H1 (cell line): ENCODE measurements at regions not wholly inside any gene's neighbourhood (a gene's known extent, or its start where the extent isn't known, plus 50 kb on each side); places are given as distances from the start of the nearest gene placed in this dataset.

Source experiments
- CTCF ChIA-PET: fragments of 300-600 bp; sonication (Branson Sonifier 250); formaldehyde crosslinking; loops from one replicate; lab custom pipeline; 2021; ENCODE audit not compliant: partially characterized antibody; lab: Charles Lee
- POLR2A ChIA-PET: fragments of 300-600 bp; sonication (Branson Sonifier 250); formaldehyde crosslinking; loops from one replicate; lab custom pipeline; 2021; ENCODE audit warnings: inconsistent platforms; ENCODE audit not compliant: partially characterized antibody; lab: Charles Lee
- DNase-seq, 2 experiments: peaks; one replicate each; pipeline versions ENCODE4 v3.0.0 to v3.0.0-alpha.2; 2010 to 2022; ENCODE audit warnings: low spot score in 2 of 2, low read depth in 1 of 2, mixed read lengths in 1 of 2
- FAIRE-seq: peaks from 2 replicates; lab custom pipeline; 2011; peaks lifted over from hg19 to GRCh38; lab: Jason Lieb, UNC
- H2AFZ ChIP-seq: 2 replicates; pipeline ENCODE4 v1.8.1; 2012; ENCODE audit warnings: low read length, inconsistent platforms
- H2AK5ac ChIP-seq: 2 replicates; pipeline ENCODE4 v1.6.1; 2013; ENCODE audit warnings: low read depth, low read length
- H2BK120ac ChIP-seq: replicated peaks from 2 replicates; pipeline ENCODE3; 2013; ENCODE audit warnings: low read depth, low read length, inconsistent platforms
- H2BK12ac ChIP-seq: 2 replicates; pipeline ENCODE4 v1.6.1; 2013; ENCODE audit warnings: low read depth, low read length
- H2BK15ac ChIP-seq: 2 replicates; pipeline ENCODE4 v1.6.1; 2013; ENCODE audit warnings: low read length
- H2BK20ac ChIP-seq: 2 replicates; pipeline ENCODE4 v1.6.1; 2013; ENCODE audit warnings: low read length
- H2BK5ac ChIP-seq: 2 replicates; pipeline ENCODE4 v1.6.1; 2013; ENCODE audit warnings: low read depth, low read length
- H3K14ac ChIP-seq: 2 replicates; pipeline ENCODE4 v1.6.1; 2013; ENCODE audit warnings: inconsistent platforms; ENCODE audit not compliant: insufficient read length
- H3K18ac ChIP-seq: 2 replicates; pipeline ENCODE4 v1.6.1; 2013; ENCODE audit warnings: low read length; ENCODE audit errors: extremely low read depth
- H3K23ac ChIP-seq: 2 replicates; pipeline ENCODE4 v1.6.1; 2013; ENCODE audit warnings: inconsistent platforms; ENCODE audit not compliant: insufficient read length
- H3K23me2 ChIP-seq: 2 replicates; pipeline ENCODE4 v1.6.1; 2013; ENCODE audit warnings: low read depth, low read length
- H3K27ac ChIP-seq: 2 replicates; pipeline ENCODE4 v1.6.1; 2011; ENCODE audit warnings: low read depth, low read length, inconsistent platforms
- H3K27me3 ChIP-seq, 4 experiments: replicated peaks in 1 of 4; 1 replicate in 1 of 4; 2 replicates in 3 of 4; pipeline versions ENCODE4 v1.6.1 to v1.8.1; 2011 to 2013; ENCODE audit warnings: low read length in 3 of 4, mild to moderate bottlenecking in 3 of 4, inconsistent platforms in 2 of 4, mixed read lengths in 2 of 4, moderate library complexity in 1 of 4; ENCODE audit not compliant: control insufficient read depth in 3 of 4, insufficient read depth in 3 of 4; ENCODE audit errors: extremely low read depth in 1 of 4
- H3K36me3 ChIP-seq, 4 experiments: 2 replicates each; pipeline versions ENCODE4 v1.6.1 to v1.8.1; 2011 to 2013; ENCODE audit warnings: mild to moderate bottlenecking in 4 of 4, low read length in 3 of 4, moderate library complexity in 2 of 4, control low read depth in 1 of 4, inconsistent platforms in 1 of 4; ENCODE audit not compliant: insufficient read depth in 4 of 4, control insufficient read depth in 2 of 4
- H3K4ac ChIP-seq: replicated peaks from 2 replicates; pipeline ENCODE3; 2013; ENCODE audit warnings: low read length, low read depth, mixed read lengths, inconsistent platforms; ENCODE audit not compliant: insufficient read length
- H3K4me1 ChIP-seq, 4 experiments: replicated peaks in 1 of 4; 1 replicate in 1 of 4; 2 replicates in 3 of 4; pipeline versions ENCODE4 v1.6.1 to v1.8.1; 2011 to 2013; ENCODE audit warnings: low read length in 3 of 4, inconsistent platforms in 2 of 4, mixed read lengths in 1 of 4; ENCODE audit not compliant: insufficient read depth in 4 of 4, control insufficient read depth in 3 of 4
- H3K4me2 ChIP-seq, 2 experiments: 2 replicates each; pipeline versions ENCODE4 v1.6.1 to v1.8.1; 2011 to 2013; ENCODE audit warnings: low read depth in 2 of 2, low read length in 2 of 2, control low read depth in 1 of 2, inconsistent platforms in 1 of 2, mild to moderate bottlenecking in 1 of 2; ENCODE audit not compliant: insufficient read depth in 1 of 2
- H3K4me3 ChIP-seq, 4 experiments: fragments of 200-600, 300-600 bp in 1 of 4; sonication (generic), shearing (Covaris generic), sonication (Bioruptor Twin) in 1 of 4; 2 replicates each; pipeline versions ENCODE4 v1.5.1 to v1.8.1; 2011 to 2016; ENCODE audit warnings: low read length in 4 of 4, low read depth in 3 of 4, control low read depth in 2 of 4, inconsistent platforms in 2 of 4, mild to moderate bottlenecking in 2 of 4, mixed read lengths in 1 of 4, moderate library complexity in 1 of 4; ENCODE audit not compliant: insufficient read depth in 2 of 4; ENCODE audit errors: extremely low read depth in 1 of 4
- H3K56ac ChIP-seq: replicated peaks from 2 replicates; pipeline ENCODE3; 2013; ENCODE audit warnings: low read depth, mild to moderate bottlenecking, mixed read lengths, low read length, inconsistent platforms; ENCODE audit not compliant: insufficient read length
- H3K79me1 ChIP-seq: 2 replicates; pipeline ENCODE4 v1.6.1; 2013; ENCODE audit warnings: low read depth, low read length, control low read depth
- H3K79me2 ChIP-seq, 2 experiments: 2 replicates each; pipeline versions ENCODE4 v1.6.1 to v1.8.1; 2012 to 2013; ENCODE audit warnings: low read length in 2 of 2, mild to moderate bottlenecking in 2 of 2, inconsistent platforms in 1 of 2; ENCODE audit not compliant: insufficient read depth in 2 of 2, control insufficient read depth in 1 of 2
- H3K9ac ChIP-seq, 4 experiments: replicated peaks in 1 of 4; 1 replicate in 1 of 4; 2 replicates in 3 of 4; pipeline versions ENCODE4 v1.6.1 to v1.8.1; 2011 to 2013; ENCODE audit warnings: low read depth in 3 of 4, low read length in 3 of 4, control low read depth in 2 of 4, mild to moderate bottlenecking in 2 of 4, moderate library complexity in 2 of 4, inconsistent platforms in 1 of 4; ENCODE audit errors: extremely low read depth in 1 of 4
- H3K9me3 ChIP-seq, 2 experiments: 2 replicates each; pipeline versions ENCODE4 v1.6.1 to v1.8.1; 2012 to 2013; ENCODE audit warnings: mild to moderate bottlenecking in 2 of 2, moderate library complexity in 2 of 2, control low read depth in 1 of 2, inconsistent platforms in 1 of 2, low read depth in 1 of 2, low read length in 1 of 2, mixed read lengths in 1 of 2; ENCODE audit not compliant: insufficient read depth in 2 of 2
- H4K20me1 ChIP-seq, 2 experiments: replicated peaks in 1 of 2; 2 replicates each; pipeline versions ENCODE3 to v1.8.1; 2011 to 2013; ENCODE audit warnings: inconsistent platforms in 2 of 2, low read length in 2 of 2, mild to moderate bottlenecking in 1 of 2; ENCODE audit not compliant: insufficient read depth in 2 of 2, control insufficient read depth in 1 of 2
- H4K5ac ChIP-seq: 2 replicates; pipeline ENCODE4 v1.6.1; 2013; ENCODE audit warnings: low read length, low read depth, mixed read lengths, inconsistent platforms; ENCODE audit not compliant: insufficient read length
- H4K8ac ChIP-seq: 2 replicates; pipeline ENCODE4 v1.8.0; 2013; ENCODE audit warnings: mild to moderate bottlenecking, moderate library complexity, low read length, inconsistent platforms; ENCODE audit not compliant: insufficient read depth; ENCODE audit errors: extremely low read depth
- H4K91ac ChIP-seq: replicated peaks from 2 replicates; pipeline ENCODE3; 2013; ENCODE audit warnings: low read length, mixed read lengths, inconsistent platforms; ENCODE audit not compliant: insufficient read length
- CEBPB ChIP-seq: IDR thresholded peaks from 2 replicates; pipeline ENCODE4 v1.6.1; 2012; ENCODE audit warnings: low read depth, low read length
- CHD1 ChIP-seq: IDR thresholded peaks from 2 replicates; pipeline ENCODE4 v1.6.1; 2012; ENCODE audit warnings: low read depth, low read length, improper control_type of control experiment
- CHD2 ChIP-seq: IDR thresholded peaks from 2 replicates; pipeline ENCODE4 v1.6.1; 2012; ENCODE audit warnings: low read length, improper control_type of control experiment
- EP300 ChIP-seq, 2 experiments: IDR thresholded peaks; 1 replicate in 1 of 2; 2 replicates in 1 of 2; pipeline ENCODE4 v1.6.1; 2011 to 2012; ENCODE audit warnings: low read depth in 2 of 2, low read length in 2 of 2, mild to moderate bottlenecking in 2 of 2, borderline replicate concordance in 1 of 2, inconsistent platforms in 1 of 2, moderate library complexity in 1 of 2
- GABPA ChIP-seq: IDR thresholded peaks from 2 replicates; pipeline ENCODE4 v1.6.1; 2011; ENCODE audit warnings: mild to moderate bottlenecking, low read length, moderate library complexity, borderline replicate concordance; ENCODE audit not compliant: insufficient read depth
- JUN ChIP-seq: IDR thresholded peaks from 2 replicates; pipeline ENCODE4 v1.6.1; 2011; ENCODE audit warnings: low read depth, mild to moderate bottlenecking, improper control_type of control experiment, low read length
- JUND ChIP-seq: IDR thresholded peaks from 2 replicates; pipeline ENCODE4 v1.6.1; 2011; ENCODE audit warnings: mild to moderate bottlenecking, improper control_type of control experiment, low read length
- KDM5A ChIP-seq: fragments of 200-600 bp; IDR thresholded peaks from 2 replicates; pipeline ENCODE4 v1.7.1; 2012; ENCODE audit warnings: mild to moderate bottlenecking, low read length, inconsistent platforms, mixed read lengths
- MAFK ChIP-seq: IDR thresholded peaks from 2 replicates; pipeline ENCODE4 v1.6.1; 2012; ENCODE audit warnings: low read depth, mild to moderate bottlenecking, improper control_type of control experiment, low read length
- POLR2A ChIP-seq, 2 experiments: IDR thresholded peaks; 1 replicate in 1 of 2; 2 replicates in 1 of 2; pipeline ENCODE4 v1.6.1; 2011; ENCODE audit warnings: low read depth in 2 of 2, low read length in 2 of 2, mild to moderate bottlenecking in 2 of 2; ENCODE audit errors: control extremely low read depth in 1 of 2
- RBBP5 ChIP-seq: IDR thresholded peaks from 2 replicates; pipeline ENCODE4 v1.7.1; 2012; ENCODE audit warnings: low read depth, mild to moderate bottlenecking, inconsistent platforms, low read length, moderate library complexity, borderline replicate concordance
- TEAD4 ChIP-seq: IDR thresholded peaks from 2 replicates; pipeline ENCODE4 v1.6.1; 2012; ENCODE audit warnings: low read depth, low read length, inconsistent platforms, mixed read lengths
- WGBS, 2 experiments: shearing (Covaris generic) in 1 of 2; methylation state at CpG; one replicate each; pipeline versions ENCODE4 v1.1.6 to v1.1.7; 2013 to 2015; ENCODE audit warnings: low lambda C conversion rate in 2 of 2, mixed read lengths in 2 of 2, inconsistent platforms in 1 of 2, low coverage in 1 of 2, missing lambda C conversion rate in 1 of 2; ENCODE audit not compliant: insufficient replicate concordance in 2 of 2, insufficient coverage in 1 of 2, insufficient read length in 1 of 2; ENCODE audit errors: extremely low coverage in 1 of 2, missing lambda C conversion rate in 1 of 2; 5-methylcytosine and 5-hydroxymethylcytosine counted together
- TF ChIP-seq, protein P1 (sequence below): IDR thresholded peaks from 2 replicates; pipeline ENCODE4 v1.6.1; 2012; ENCODE audit warnings: inconsistent platforms

DNA sequence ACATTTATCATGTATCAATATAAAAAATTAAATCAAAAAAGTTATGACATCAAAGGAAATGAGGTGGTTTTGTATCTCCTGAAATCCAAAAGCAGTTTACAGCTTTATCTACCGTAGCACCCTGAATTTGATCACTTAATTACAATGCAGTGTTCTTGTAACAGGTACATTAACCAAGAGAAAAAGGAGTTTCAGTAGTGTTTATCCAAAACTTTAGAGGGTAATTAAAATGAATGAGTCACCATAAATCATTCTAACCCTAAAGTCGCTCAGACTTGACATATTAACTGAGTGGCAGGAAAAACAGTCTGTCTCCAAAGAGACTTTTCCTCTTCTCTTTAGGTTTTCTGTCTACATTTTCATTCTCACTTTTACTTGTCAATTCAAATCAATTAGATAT, 907.6 kb upstream of the EPHA5 start:
- no peak overlapping the region for H3K56ac ChIP-seq
- H2AFZ ChIP-seq: no peak overlapping the region
- POLR2A ChIA-PET: no interaction called here
- H3K23me2 ChIP-seq: no peaks in the 10 kb centered on the region
- no peak overlapping the region for H2BK12ac ChIP-seq
- CTCF ChIA-PET: no interaction called here
- no peak overlapping the region for H3K18ac ChIP-seq
- no peaks in the 10 kb centered on the region for H3K79me1 ChIP-seq
- H3K23ac ChIP-seq: no peak overlapping the region
- DNase-seq (no peak), FAIRE-seq (no peak)
- H2BK5ac ChIP-seq: no peak overlapping the region
- no peak for TF ChIP-seq GABPA
- TF ChIP-seq CEBPB: no peak
- no peak for TF ChIP-seq CHD2
- TF ChIP-seq, protein P1, sequence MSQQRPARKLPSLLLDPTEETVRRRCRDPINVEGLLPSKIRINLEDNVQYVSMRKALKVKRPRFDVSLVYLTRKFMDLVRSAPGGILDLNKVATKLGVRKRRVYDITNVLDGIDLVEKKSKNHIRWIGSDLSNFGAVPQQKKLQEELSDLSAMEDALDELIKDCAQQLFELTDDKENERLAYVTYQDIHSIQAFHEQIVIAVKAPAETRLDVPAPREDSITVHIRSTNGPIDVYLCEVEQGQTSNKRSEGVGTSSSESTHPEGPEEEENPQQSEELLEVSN: no peak
- no peak for TF ChIP-seq MAFK
- no peak for TF ChIP-seq CHD1
- TF ChIP-seq KDM5A: no peak
- no peak for TF ChIP-seq JUND
- TF ChIP-seq POLR2A (IDR thresholded peaks at IDR 0.05; ENCODE audit: control extremely low read depth in 1 of 2, low read depth in 2 of 2, low read length in 2 of 2): no peak
- TF ChIP-seq EP300 (IDR thresholded peaks at IDR 0.05; ENCODE audit: borderline replicate concordance in 1 of 2, low read depth in 2 of 2, low read length in 2 of 2): no peak
- no peak for TF ChIP-seq TEAD4
- no peak for TF ChIP-seq JUN
- no peak for TF ChIP-seq RBBP5
- H4K8ac ChIP-seq: no peak overlapping the region
- H2AK5ac ChIP-seq: no peak overlapping the region
- no peak overlapping the region for H3K9ac ChIP-seq
- no peak overlapping the region for H3K14ac ChIP-seq
- H3K9me3 ChIP-seq: no peaks in the 10 kb centered on the region; a peak in 1 of 4 replicates
- no peak overlapping the region for H3K4ac ChIP-seq
- H2BK120ac ChIP-seq: no peak overlapping the region
- no peak overlapping the region for H3K4me2 ChIP-seq
- no peaks in the 10 kb centered on the region for H3K79me2 ChIP-seq
- no peak overlapping the region for H2BK15ac ChIP-seq
- H3K4me1 ChIP-seq: no peaks in the 10 kb centered on the region
- no peaks in the 10 kb centered on the region for H3K36me3 ChIP-seq
- 42% methylated on average over 2 of the region's 2 CpGs; no CpG with 5 or more reads in 1 of the 2 experiments for WGBS, 2 experiments
- no peaks in the 10 kb centered on the region for H3K27me3 ChIP-seq
- H3K27ac ChIP-seq: no peak overlapping the region
- H4K5ac ChIP-seq: no peak overlapping the region
- no peaks in the 10 kb centered on the region for H4K20me1 ChIP-seq
- H4K91ac ChIP-seq: no peak overlapping the region
- H3K4me3 ChIP-seq: no peak overlapping the region
- no peak overlapping the region for H2BK20ac ChIP-seq
